CD8-positive, alpha-beta memory T cell (primary cell): ENCODE measurements at regions not wholly inside any gene's neighbourhood (a gene's known extent, or its start where the extent isn't known, plus 50 kb on each side); places are given as distances from the start of the nearest gene placed in this dataset.

Experiments
- CTCF ChIA-PET: fragments of 350-600 bp; sonication (Branson Sonifier 250); formaldehyde crosslinking; loops from one replicate; lab custom pipeline; 2021; ENCODE audit warnings: antibody characterized with exemption; lab: Charles Lee
- POLR2A ChIA-PET: fragments of 350-600 bp; sonication (Branson Sonifier 250); formaldehyde crosslinking; loops from one replicate; lab custom pipeline; 2021; ENCODE audit warnings: antibody characterized with exemption; lab: Charles Lee
- DNase-seq, 5 donors: peaks; one replicate each; pipeline versions ENCODE4 v3.0.0 to v3.0.0-alpha.2; 2020 to 2022; ENCODE audit warnings: mixed read lengths in 1 of 5
- H3K27ac ChIP-seq: one replicate; pipeline ENCODE4 v1.7.0; 2013; ENCODE audit warnings: low read depth, mild to moderate bottlenecking, low read length, moderate library complexity
- H3K27me3 ChIP-seq: 2 replicates; pipeline ENCODE4 v1.7.0; 2013; ENCODE audit warnings: low read length, mild to moderate bottlenecking; ENCODE audit not compliant: insufficient read depth, poor library complexity, severe bottlenecking
- H3K36me3 ChIP-seq: 2 replicates; pipeline ENCODE4 v1.7.0; 2013; ENCODE audit warnings: mild to moderate bottlenecking, low read length, moderate library complexity; ENCODE audit not compliant: insufficient read depth
- H3K4me1 ChIP-seq: 2 replicates; pipeline ENCODE4 v1.7.0; 2013; ENCODE audit warnings: mild to moderate bottlenecking, low read length, moderate library complexity; ENCODE audit not compliant: insufficient read depth
- H3K4me3 ChIP-seq: 2 replicates; pipeline ENCODE4 v1.7.0; 2013; ENCODE audit warnings: mild to moderate bottlenecking, low read length
- H3K9me3 ChIP-seq: 2 replicates; pipeline ENCODE4 v1.7.0; 2013; ENCODE audit warnings: mild to moderate bottlenecking, low read length
- H3K27ac Mint-ChIP-seq, 8 donors: one replicate each; pipeline ENCODE4 v1.8.0; 2020 to 2021; ENCODE audit warnings: mixed read lengths in 8 of 8, mild to moderate bottlenecking in 6 of 8, inconsistent platforms in 3 of 8, moderate library complexity in 3 of 8
- H3K27me3 Mint-ChIP-seq, 2 donors: one replicate each; pipeline ENCODE4 v1.8.0; 2020 to 2021; ENCODE audit warnings: mixed read lengths in 2 of 2, mild to moderate bottlenecking in 1 of 2, moderate library complexity in 1 of 2
- H3K36me3 Mint-ChIP-seq, 3 donors: one replicate each; pipeline ENCODE4 v1.8.0; 2020 to 2021; ENCODE audit warnings: mixed read lengths in 3 of 3, inconsistent platforms in 1 of 3, mild to moderate bottlenecking in 1 of 3
- H3K4me1 Mint-ChIP-seq, 3 donors: one replicate each; pipeline ENCODE4 v1.8.0; 2020 to 2021; ENCODE audit warnings: mixed read lengths in 3 of 3, inconsistent platforms in 1 of 3, mild to moderate bottlenecking in 1 of 3
- H3K4me3 Mint-ChIP-seq, 7 donors: one replicate each; pipeline ENCODE4 v1.8.0; 2020 to 2021; ENCODE audit warnings: mixed read lengths in 7 of 7, mild to moderate bottlenecking in 6 of 7, moderate library complexity in 4 of 7, inconsistent platforms in 2 of 7
- H3K9me3 Mint-ChIP-seq, 5 donors: one replicate each; pipeline ENCODE4 v1.8.0; 2020 to 2022; ENCODE audit warnings: mixed read lengths in 5 of 5, mild to moderate bottlenecking in 3 of 5, moderate library complexity in 2 of 5, inconsistent platforms in 1 of 5

DNA sequence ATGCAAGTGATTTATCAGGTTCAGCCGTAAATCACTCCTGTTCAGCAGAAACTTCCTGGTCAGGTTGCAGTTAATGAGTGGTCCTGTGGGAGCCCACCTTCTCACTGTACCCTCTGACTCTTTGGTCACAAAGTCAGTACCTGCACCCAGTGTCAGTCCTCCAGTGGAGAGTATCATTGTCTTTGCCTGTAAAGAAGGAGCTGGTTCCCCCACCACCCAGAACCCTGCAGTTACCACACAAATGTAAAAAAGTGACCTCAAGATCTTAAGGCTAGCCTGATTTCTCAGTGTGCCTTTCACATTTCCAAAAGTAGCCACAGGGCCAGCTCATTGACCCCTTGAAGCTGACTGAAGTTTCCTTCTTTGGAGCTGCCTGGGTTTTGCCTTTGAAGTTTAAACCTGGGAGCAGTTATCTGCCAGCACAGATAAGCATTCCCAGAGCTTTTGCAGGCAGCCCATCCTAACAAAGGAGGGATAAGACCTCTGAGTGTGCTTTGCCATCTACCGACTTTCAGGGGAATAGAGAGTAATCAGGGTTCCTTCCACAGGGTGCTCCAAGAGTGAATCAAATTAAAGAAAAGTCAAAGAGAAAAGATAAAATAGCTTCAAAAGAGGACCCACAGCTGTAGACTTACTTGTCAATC lies 725.2 kb downstream of the CPS1 start:
- ChIA-PET POLR2A (no interaction called here), CTCF (no interaction called here)
- Histone ChIP-seq H3K4me1 (no peaks in the 10 kb centered on the region), H3K27ac (no peak overlapping the region), H3K9me3 (no peaks in the 10 kb centered on the region), H3K36me3 (no peaks in the 10 kb centered on the region), H3K27me3 (no peaks in the 10 kb centered on the region), H3K4me3 (no peak overlapping the region)
- no peak for DNase-seq
- peaks cover 3 to 7% (median 5%) of the 10 kb centered on the region in 5 donors for H3K9me3 Mint-ChIP-seq
- no peaks in the 10 kb centered on the region for H3K27me3 Mint-ChIP-seq
- no peaks in the 10 kb centered on the region for H3K36me3 Mint-ChIP-seq
- H3K4me3 Mint-ChIP-seq: no peak overlapping the region
- no peak overlapping the region for H3K27ac Mint-ChIP-seq
- H3K4me1 Mint-ChIP-seq: no peaks in the 10 kb centered on the region

DNA sequence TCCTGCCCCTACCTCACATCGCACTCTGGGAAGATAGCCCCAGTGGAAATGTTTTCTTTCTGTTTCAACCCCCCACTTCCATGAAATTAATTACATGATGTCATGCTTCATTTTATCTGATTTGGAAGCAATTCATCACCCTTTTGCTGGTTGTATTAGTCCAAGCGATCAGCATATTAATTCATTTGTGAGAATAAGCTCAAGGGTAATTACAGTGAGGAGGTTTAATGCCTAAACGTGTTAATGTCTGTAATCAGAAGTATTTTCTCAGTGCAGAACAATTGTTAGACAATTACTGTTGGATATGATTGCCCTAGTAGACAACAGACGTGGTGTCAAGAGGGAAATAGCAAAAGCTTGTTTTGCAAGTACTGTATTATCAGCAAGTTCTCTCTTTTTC lies 746.3 kb downstream of the CPS1 start:
- peaks cover under 1 to 16% (median 3%) of the 10 kb centered on the region in 5 donors for H3K9me3 Mint-ChIP-seq
- H3K36me3 Mint-ChIP-seq: no peaks in the 10 kb centered on the region
- ChIA-PET CTCF (no interaction called here), POLR2A (no interaction called here)
- H3K4me1 Mint-ChIP-seq: no peaks in the 10 kb centered on the region
- no peaks in the 10 kb centered on the region for H3K27me3 ChIP-seq
- no peak for DNase-seq
- no peak overlapping the region for H3K4me3 ChIP-seq
- no peak overlapping the region for H3K4me3 Mint-ChIP-seq
- no peaks in the 10 kb centered on the region for H3K36me3 ChIP-seq
- no peaks in the 10 kb centered on the region for H3K27me3 Mint-ChIP-seq
- no peak overlapping the region for H3K27ac Mint-ChIP-seq
- H3K27ac ChIP-seq: no peak overlapping the region
- H3K4me1 ChIP-seq: no peaks in the 10 kb centered on the region
- no peaks in the 10 kb centered on the region for H3K9me3 ChIP-seq

DNA sequence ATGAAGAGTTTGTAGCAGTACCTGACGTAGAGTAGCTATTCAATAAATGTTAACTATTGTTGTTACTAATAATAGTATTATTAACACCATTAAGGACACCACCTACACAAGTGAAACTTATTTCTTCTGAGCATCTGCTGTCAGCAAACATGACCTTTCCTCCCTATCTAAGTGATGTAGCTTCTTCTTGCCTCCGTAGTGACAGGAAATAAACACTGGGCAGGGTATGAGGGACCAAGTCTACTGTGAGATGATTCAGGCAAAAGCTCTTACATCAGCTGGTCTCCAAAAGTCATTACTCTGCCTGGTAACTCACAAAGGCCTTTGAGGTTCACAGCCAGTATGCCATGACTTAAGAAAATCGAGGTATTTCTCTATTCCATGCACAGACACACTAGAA lies 750.5 kb downstream of the CPS1 start:
- H3K9me3 ChIP-seq: no peaks in the 10 kb centered on the region
- H3K27me3 ChIP-seq: no peaks in the 10 kb centered on the region
- no peaks in the 10 kb centered on the region for H3K27me3 Mint-ChIP-seq
- no peaks in the 10 kb centered on the region for H3K36me3 Mint-ChIP-seq
- H3K4me3 Mint-ChIP-seq: no peak overlapping the region
- no peaks in the 10 kb centered on the region for H3K36me3 ChIP-seq
- H3K27ac Mint-ChIP-seq: no peak overlapping the region
- no peak overlapping the region for H3K27ac ChIP-seq
- no peaks in the 10 kb centered on the region for H3K4me1 ChIP-seq
- no peak for DNase-seq
- POLR2A ChIA-PET: no interaction called here
- no peak overlapping the region for H3K4me3 ChIP-seq
- CTCF ChIA-PET: no interaction called here
- no peaks in the 10 kb centered on the region for H3K4me1 Mint-ChIP-seq
- peaks cover 0 to 16% (median 2%) of the 10 kb centered on the region in 5 donors for H3K9me3 Mint-ChIP-seq
